Adipocyte (in vitro differentiated cells): ENCODE measurements at regions not wholly inside any gene's neighbourhood (a gene's known extent, or its start where the extent isn't known, plus 50 kb on each side); places are given as distances from the start of the nearest gene placed in this dataset.
A peak's percentile ranks its signal among the peaks of the same experiment; 100 is the strongest.

Experiments used
- DNase-seq: peaks from one replicate; pipeline ENCODE4 v3.0.0-alpha.2; 2015; ENCODE audit warnings: low read depth
- H3K27me3 ChIP-seq: replicated peaks from 2 replicates; pipeline ENCODE4 v1.7.0; 2013; ENCODE audit warnings: mild to moderate bottlenecking, low read length, moderate library complexity; ENCODE audit not compliant: control insufficient read depth, insufficient read depth
- H3K36me3 ChIP-seq: 2 replicates; pipeline ENCODE4 v1.7.0; 2013; ENCODE audit warnings: low read length, mild to moderate bottlenecking, moderate library complexity; ENCODE audit not compliant: control insufficient read depth, insufficient read depth, severe bottlenecking
- H3K4me1 ChIP-seq: 2 replicates; pipeline ENCODE4 v1.7.0; 2013; ENCODE audit warnings: mild to moderate bottlenecking, low read length, moderate library complexity; ENCODE audit not compliant: control insufficient read depth, insufficient read depth
- H3K4me3 ChIP-seq: 2 replicates; pipeline ENCODE4 v1.7.0; 2013; ENCODE audit warnings: mild to moderate bottlenecking, low read length, moderate library complexity
- H3K9ac ChIP-seq: 2 replicates; pipeline ENCODE4 v1.7.0; 2013; ENCODE audit warnings: mild to moderate bottlenecking, low read length, moderate library complexity
- H3K9me3 ChIP-seq: 2 replicates; pipeline ENCODE4 v1.7.0; 2013; ENCODE audit warnings: mild to moderate bottlenecking, low read length, moderate library complexity; ENCODE audit not compliant: control insufficient read depth

GRCh38 chr7:85612514-85612913, 425.7 kb upstream of the SEMA3D start:
- DNase-seq: no peak
- Histone ChIP-seq H3K9ac (no peak overlapping the region), H3K27me3 (no peaks in the 10 kb centered on the region), H3K36me3 (no peaks in the 10 kb centered on the region), H3K4me1 (no peaks in the 10 kb centered on the region), H3K4me3 (no peak overlapping the region), H3K9me3 (peaks cover 4% of the 10 kb centered on the region)

GRCh38 chr7:85608804-85609203, 421.9 kb upstream of the SEMA3D start:
- H3K36me3 ChIP-seq: no peaks in the 10 kb centered on the region
- DNase-seq: no peak

GRCh38 chr7:85602196-85602595, 415.3 kb upstream of the SEMA3D start:
- no peak overlapping the region for H3K9ac ChIP-seq
- H3K4me3 ChIP-seq: no peak overlapping the region
- no peaks in the 10 kb centered on the region for H3K27me3 ChIP-seq
- H3K9me3 ChIP-seq: no peaks in the 10 kb centered on the region
- DNase-seq: peak; percentile 60
- no peaks in the 10 kb centered on the region for H3K4me1 ChIP-seq
- no peaks in the 10 kb centered on the region for H3K36me3 ChIP-seq

More at GRCh38 chr7:85608804-85609203, 421.9 kb upstream of the SEMA3D start:
- Histone ChIP-seq H3K4me3 (no peak overlapping the region), H3K4me1 (no peaks in the 10 kb centered on the region), H3K9me3 (no peaks in the 10 kb centered on the region), H3K9ac (no peak overlapping the region), H3K27me3 (no peaks in the 10 kb centered on the region)

GRCh38 chr7:85600395-85600794, 413.5 kb upstream of the SEMA3D start:
- DNase-seq: no peak
- Histone ChIP-seq H3K9ac (no peak overlapping the region), H3K36me3 (no peaks in the 10 kb centered on the region), H3K4me1 (peaks cover 11% of the 10 kb centered on the region), H3K4me3 (no peak overlapping the region), H3K27me3 (no peaks in the 10 kb centered on the region), H3K9me3 (no peaks in the 10 kb centered on the region)

GRCh38 chr7:85596827-85597226, 410.0 kb upstream of the SEMA3D start:
- Histone ChIP-seq H3K9me3 (no peaks in the 10 kb centered on the region), H3K36me3 (no peaks in the 10 kb centered on the region), H3K4me1 (peaks cover 13% of the 10 kb centered on the region), H3K4me3 (no peak overlapping the region), H3K27me3 (no peaks in the 10 kb centered on the region), H3K9ac (no peak overlapping the region)
- no peak for DNase-seq

GRCh38 chr7:85595750-85596178, 408.9 kb upstream of the SEMA3D start:
- DNase-seq: peak; percentile 78
- H3K9ac ChIP-seq: no peak overlapping the region
- no peaks in the 10 kb centered on the region for H3K36me3 ChIP-seq
- peaks cover 13% of the 10 kb centered on the region for H3K4me1 ChIP-seq
- no peaks in the 10 kb centered on the region for H3K27me3 ChIP-seq
- peak overlapping the region; percentile 27 for H3K4me3 ChIP-seq
- no peaks in the 10 kb centered on the region for H3K9me3 ChIP-seq

- DNase-seq: no peak
- H3K36me3 ChIP-seq: no peaks in the 10 kb centered on the region
- H3K27me3 ChIP-seq: no peaks in the 10 kb centered on the region
- H3K9me3 ChIP-seq: no peaks in the 10 kb centered on the region
- H3K4me3 ChIP-seq: no peak overlapping the region
- peaks cover 13% of the 10 kb centered on the region for H3K4me1 ChIP-seq
- H3K9ac ChIP-seq: no peak overlapping the region
Measured at GRCh38 chr7:85593355-85593754, 406.5 kb upstream of the SEMA3D start.

- no peak for DNase-seq
- Histone ChIP-seq H3K4me3 (no peak overlapping the region), H3K9me3 (no peaks in the 10 kb centered on the region), H3K9ac (no peak overlapping the region), H3K4me1 (no peaks in the 10 kb centered on the region), H3K27me3 (no peaks in the 10 kb centered on the region), H3K36me3 (no peaks in the 10 kb centered on the region)
Measured at GRCh38 chr7:85587785-85588184, 400.9 kb upstream of the SEMA3D start.

GRCh38 chr7:85586091-85586490, 399.2 kb upstream of the SEMA3D start:
- Histone ChIP-seq H3K9ac (no peak overlapping the region), H3K27me3 (no peaks in the 10 kb centered on the region), H3K4me3 (no peak overlapping the region), H3K36me3 (no peaks in the 10 kb centered on the region), H3K4me1 (no peaks in the 10 kb centered on the region), H3K9me3 (no peaks in the 10 kb centered on the region)
- no peak for DNase-seq

GRCh38 chr7:85583131-85583953, 396.5 kb upstream of the SEMA3D start:
- H3K36me3 ChIP-seq: no peaks in the 10 kb centered on the region
- H3K9ac ChIP-seq: no peak overlapping the region
- no peaks in the 10 kb centered on the region for H3K4me1 ChIP-seq
- no peak overlapping the region for H3K4me3 ChIP-seq
- H3K27me3 ChIP-seq: no peaks in the 10 kb centered on the region
- no peak for DNase-seq
- no peaks in the 10 kb centered on the region for H3K9me3 ChIP-seq

GRCh38 chr7:85573844-85574243, 387.0 kb upstream of the SEMA3D start:
- Histone ChIP-seq H3K27me3 (no peaks in the 10 kb centered on the region), H3K9me3 (no peaks in the 10 kb centered on the region), H3K36me3 (no peaks in the 10 kb centered on the region), H3K4me1 (no peaks in the 10 kb centered on the region), H3K4me3 (no peak overlapping the region), H3K9ac (no peak overlapping the region)
- DNase-seq: no peak

- H3K4me1 ChIP-seq: no peaks in the 10 kb centered on the region
- H3K36me3 ChIP-seq: no peaks in the 10 kb centered on the region
- DNase-seq: no peak
- no peaks in the 10 kb centered on the region for H3K9me3 ChIP-seq
- no peak overlapping the region for H3K4me3 ChIP-seq
- no peaks in the 10 kb centered on the region for H3K27me3 ChIP-seq
- no peak overlapping the region for H3K9ac ChIP-seq
Measured at GRCh38 chr7:85573346-85573745, 386.5 kb upstream of the SEMA3D start.
